Endodermal cell (in vitro differentiated cells): ENCODE measurements at regions not wholly inside any gene's neighbourhood (a gene's known extent, or its start where the extent isn't known, plus 50 kb on each side); places are given as distances from the start of the nearest gene placed in this dataset.

Experiments
- DNase-seq: peaks from one replicate; pipeline ENCODE4 v3.0.0-alpha.2; 2017
- H3K27ac ChIP-seq: 2 replicates; pipeline ENCODE4 v1.5.1; 2013; ENCODE audit warnings: mild to moderate bottlenecking, low read depth, low read length, moderate library complexity
- H3K27me3 ChIP-seq: 2 replicates; pipeline ENCODE4 v1.6.1; 2013; ENCODE audit warnings: mild to moderate bottlenecking, low read length, moderate library complexity; ENCODE audit not compliant: insufficient read depth, control insufficient read depth, poor library complexity, severe bottlenecking
- H3K36me3 ChIP-seq: 2 replicates; pipeline ENCODE4 v1.7.0; 2013; ENCODE audit warnings: mild to moderate bottlenecking, low read length, moderate library complexity; ENCODE audit not compliant: control insufficient read depth, insufficient read depth
- H3K4me1 ChIP-seq: one replicate; pipeline ENCODE4 v1.7.0; 2013; ENCODE audit warnings: low read length; ENCODE audit not compliant: control insufficient read depth, insufficient read depth
- H3K4me3 ChIP-seq: 2 replicates; pipeline ENCODE4 v1.5.1; 2013; ENCODE audit warnings: mild to moderate bottlenecking, low read length, moderate library complexity
- H3K9ac ChIP-seq: 2 replicates; pipeline ENCODE4 v1.6.1; 2013; ENCODE audit warnings: mild to moderate bottlenecking, low read length, moderate library complexity; ENCODE audit not compliant: poor library complexity, severe bottlenecking; ENCODE audit errors: extremely low read depth
- H3K9me3 ChIP-seq: 2 replicates; pipeline ENCODE4 v1.6.1; 2013; ENCODE audit warnings: mild to moderate bottlenecking, low read length, moderate library complexity; ENCODE audit not compliant: control insufficient read depth
- H3K27ac Mint-ChIP-seq: 2 replicates; pipeline ENCODE4 v1.8.0; 2020; ENCODE audit warnings: mixed read lengths
- H3K27me3 Mint-ChIP-seq: 2 replicates; pipeline ENCODE4 v1.8.0; 2021; ENCODE audit warnings: mild to moderate bottlenecking, mixed read lengths; ENCODE audit not compliant: insufficient read depth
- H3K36me3 Mint-ChIP-seq: 2 replicates; pipeline ENCODE4 v1.8.0; 2020; ENCODE audit warnings: low read depth, mixed read lengths
- H3K4me1 Mint-ChIP-seq: 2 replicates; pipeline ENCODE4 v1.8.0; 2020; ENCODE audit warnings: mixed read lengths
- H3K4me3 Mint-ChIP-seq: 2 replicates; pipeline ENCODE4 v1.8.0; 2020; ENCODE audit warnings: mild to moderate bottlenecking, moderate library complexity, mixed read lengths
- H3K9me3 Mint-ChIP-seq: 2 replicates; pipeline ENCODE4 v1.8.0; 2020; ENCODE audit warnings: mild to moderate bottlenecking, mixed read lengths
- WGBS, 2 experiments: methylation state at CpG; one replicate each; pipeline versions ENCODE4 v1.1.5 to v1.1.7; 2013; ENCODE audit warnings: missing lambda C conversion rate in 2 of 2, mixed read lengths in 1 of 2; ENCODE audit not compliant: insufficient coverage in 1 of 2, insufficient read length in 1 of 2; 5-methylcytosine and 5-hydroxymethylcytosine counted together
- TF ChIP-seq, protein P1 (sequence below): fragments of 200-600 bp; sonication (generic); conservative IDR thresholded peaks from 2 replicates; pipeline ENCODE4 v1.5.0; 2021; ENCODE audit warnings: antibody characterized with exemption, mild to moderate bottlenecking

- Histone ChIP-seq H3K4me1 (no peaks in the 10 kb centered on the region), H3K4me3 (no peak overlapping the region), H3K27ac (no peak overlapping the region), H3K27me3 (no peaks in the 10 kb centered on the region), H3K9ac (no peak overlapping the region), H3K9me3 (no peaks in the 10 kb centered on the region), H3K36me3 (no peaks in the 10 kb centered on the region)
- H3K27ac Mint-ChIP-seq, result no peak overlapping the region
- WGBS, 2 experiments, result 89 to 100% methylated on average over 2 to 3 of the region's 3 CpGs
- H3K27me3 Mint-ChIP-seq, result no peaks in the 10 kb centered on the region
- no peaks in the 10 kb centered on the region for H3K4me1 Mint-ChIP-seq
- no peak overlapping the region for H3K4me3 Mint-ChIP-seq
- TF ChIP-seq, protein P1, sequence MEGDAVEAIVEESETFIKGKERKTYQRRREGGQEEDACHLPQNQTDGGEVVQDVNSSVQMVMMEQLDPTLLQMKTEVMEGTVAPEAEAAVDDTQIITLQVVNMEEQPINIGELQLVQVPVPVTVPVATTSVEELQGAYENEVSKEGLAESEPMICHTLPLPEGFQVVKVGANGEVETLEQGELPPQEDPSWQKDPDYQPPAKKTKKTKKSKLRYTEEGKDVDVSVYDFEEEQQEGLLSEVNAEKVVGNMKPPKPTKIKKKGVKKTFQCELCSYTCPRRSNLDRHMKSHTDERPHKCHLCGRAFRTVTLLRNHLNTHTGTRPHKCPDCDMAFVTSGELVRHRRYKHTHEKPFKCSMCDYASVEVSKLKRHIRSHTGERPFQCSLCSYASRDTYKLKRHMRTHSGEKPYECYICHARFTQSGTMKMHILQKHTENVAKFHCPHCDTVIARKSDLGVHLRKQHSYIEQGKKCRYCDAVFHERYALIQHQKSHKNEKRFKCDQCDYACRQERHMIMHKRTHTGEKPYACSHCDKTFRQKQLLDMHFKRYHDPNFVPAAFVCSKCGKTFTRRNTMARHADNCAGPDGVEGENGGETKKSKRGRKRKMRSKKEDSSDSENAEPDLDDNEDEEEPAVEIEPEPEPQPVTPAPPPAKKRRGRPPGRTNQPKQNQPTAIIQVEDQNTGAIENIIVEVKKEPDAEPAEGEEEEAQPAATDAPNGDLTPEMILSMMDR, result no peak
- DNase-seq, result no peak
- H3K36me3 Mint-ChIP-seq, result no peaks in the 10 kb centered on the region
- no peaks in the 10 kb centered on the region for H3K9me3 Mint-ChIP-seq
Measured at GRCh38 chr13:80590551-80590950, 249.6 kb upstream of the SPRY2 start.

DNA sequence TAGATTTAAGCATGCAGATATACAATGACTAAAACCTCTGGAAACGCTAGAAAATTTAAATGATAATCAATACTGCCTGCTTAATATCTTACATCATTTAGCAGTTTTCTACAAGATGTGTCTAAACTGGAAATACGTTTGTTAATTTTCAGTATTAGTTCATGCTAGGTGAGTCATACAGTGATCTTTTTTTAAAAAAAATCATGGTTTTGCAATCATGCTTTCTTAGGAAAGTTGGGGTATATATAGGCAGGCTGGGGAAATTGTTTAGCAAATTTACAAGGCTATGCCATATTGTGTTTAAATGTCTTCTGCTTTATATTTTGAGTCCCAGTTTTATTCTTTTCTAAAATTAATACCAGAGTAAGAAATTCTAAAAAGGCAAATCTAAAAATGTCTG lies 245.4 kb upstream of the SPRY2 start:
- 50% methylated on average over 2 of the region's 2 CpGs; no CpG with 5 or more reads in 1 of the 2 experiments for WGBS, 2 experiments
- no peaks in the 10 kb centered on the region for H3K27me3 ChIP-seq
- H3K4me1 ChIP-seq, result no peaks in the 10 kb centered on the region
- peaks cover 9% of the 10 kb centered on the region for H3K9me3 Mint-ChIP-seq
- no peak overlapping the region for H3K9ac ChIP-seq
- TF ChIP-seq, protein P1, result no peak
- no peak overlapping the region for H3K27ac Mint-ChIP-seq
- no peaks in the 10 kb centered on the region for H3K36me3 ChIP-seq
- H3K4me1 Mint-ChIP-seq, result no peaks in the 10 kb centered on the region
- H3K4me3 ChIP-seq, result no peak overlapping the region
- DNase-seq, result no peak
- H3K9me3 ChIP-seq, result peaks cover 5% of the 10 kb centered on the region
- no peak overlapping the region for H3K27ac ChIP-seq
- no peaks in the 10 kb centered on the region for H3K36me3 Mint-ChIP-seq
- H3K4me3 Mint-ChIP-seq, result no peak overlapping the region
- H3K27me3 Mint-ChIP-seq, result no peaks in the 10 kb centered on the region

GRCh38 chr13:80585531-80585930 lies 244.6 kb upstream of the SPRY2 start:
- Histone ChIP-seq H3K4me1 (no peaks in the 10 kb centered on the region), H3K27me3 (no peaks in the 10 kb centered on the region), H3K36me3 (no peaks in the 10 kb centered on the region), H3K9ac (no peak overlapping the region), H3K27ac (no peak overlapping the region), H3K4me3 (no peak overlapping the region), H3K9me3 (peaks cover 13% of the 10 kb centered on the region)
- H3K4me3 Mint-ChIP-seq, result no peak overlapping the region
- H3K4me1 Mint-ChIP-seq, result no peaks in the 10 kb centered on the region
- WGBS, 2 experiments, result 100% methylated on average over 1 of the region's 1 CpG; no CpG with 5 or more reads in 1 of the 2 experiments
- H3K27me3 Mint-ChIP-seq, result no peaks in the 10 kb centered on the region
- no peak overlapping the region for H3K27ac Mint-ChIP-seq
- no peak for DNase-seq
- H3K9me3 Mint-ChIP-seq, result peaks cover 17% of the 10 kb centered on the region
- TF ChIP-seq, protein P1, result no peak
- no peaks in the 10 kb centered on the region for H3K36me3 Mint-ChIP-seq
